ENCODE measurements at regions not wholly inside any gene's neighbourhood (a gene's known extent, or its start where the extent isn't known, plus 50 kb on each side); places are given as distances from the start of the nearest gene placed in this dataset.
"Not testable (repeated sequence)": the region's sequence is repeated elsewhere in the genome, so short reads cannot be mapped to it uniquely, and the experiment has no call there.

- TF ChIP-seq CTCF (conservative IDR thresholded peaks at IDR 0.05; ENCODE audit: low read length); EZH2phosphoT487 (IDR thresholded peaks at IDR 0.05; ENCODE audit: borderline replicate concordance): not testable (repeated sequence)
Measured at GRCh38 chr11:49283911-49284310, 75.5 kb upstream of the FOLH1 start.

Data from Loucy (cell line).